ENCODE measurements at regions not wholly inside any gene's neighbourhood (a gene's known extent, or its start where the extent isn't known, plus 50 kb on each side); places are given as distances from the start of the nearest gene placed in this dataset.

DNA sequence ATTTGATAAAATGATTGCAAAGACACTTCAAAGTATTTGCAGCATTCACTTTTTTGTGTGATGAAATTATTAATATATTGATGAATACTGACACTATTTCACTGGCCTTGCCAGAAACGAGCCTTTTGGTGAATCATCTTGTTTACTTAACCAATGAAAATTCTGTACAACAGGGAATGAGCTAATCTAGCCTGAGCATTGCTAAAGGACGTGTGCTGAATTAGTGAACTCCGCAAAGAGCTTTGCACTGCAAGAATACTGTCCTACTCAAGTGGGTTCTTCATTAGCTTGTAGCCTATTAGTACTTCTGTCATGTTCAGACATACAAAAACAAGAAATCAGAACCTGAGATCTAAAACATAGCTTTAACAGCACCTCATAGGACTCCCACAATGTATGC, 172.0 kb upstream of the NRSN1 start:
- Histone ChIP-seq H3K4me1 (ENCODE audit: control insufficient read depth, insufficient read depth, low read length) (no peaks in the 10 kb centered on the region), H3K9ac (ENCODE audit: low read length) (no peak overlapping the region), H3K27ac (ENCODE audit: low read depth, low read length) (no peak overlapping the region), H3K27me3 (ENCODE audit: control insufficient read depth, insufficient read depth, low read length) (no peaks in the 10 kb centered on the region), H3K36me3 (ENCODE audit: control insufficient read depth, insufficient read depth, low read length) (no peaks in the 10 kb centered on the region), H3K4me3 (ENCODE audit: low read length) (no peak overlapping the region)

- Histone ChIP-seq H3K27me3 (ENCODE audit: control insufficient read depth, insufficient read depth, low read length) (no peaks in the 10 kb centered on the region), H3K36me3 (ENCODE audit: control insufficient read depth, insufficient read depth, low read length) (no peaks in the 10 kb centered on the region), H3K9ac (ENCODE audit: low read length) (no peak overlapping the region), H3K27ac (ENCODE audit: low read depth, low read length) (no peak overlapping the region), H3K4me3 (ENCODE audit: low read length) (no peak overlapping the region), H3K4me1 (ENCODE audit: control insufficient read depth, insufficient read depth, low read length) (no peaks in the 10 kb centered on the region)
These were observed 169.0 kb upstream of the NRSN1 start for GRCh38 chr6:23957017-23957416.

GRCh38 chr6:23964865-23965264, 161.2 kb upstream of the NRSN1 start:
- no peak overlapping the region for H3K4me3 ChIP-seq (ENCODE audit: low read length)
- no peaks in the 10 kb centered on the region for H3K27me3 ChIP-seq (ENCODE audit: control insufficient read depth, insufficient read depth, low read length)
- H3K27ac ChIP-seq (ENCODE audit: low read depth, low read length) = no peak overlapping the region
- no peaks in the 10 kb centered on the region for H3K36me3 ChIP-seq (ENCODE audit: control insufficient read depth, insufficient read depth, low read length)
- H3K4me1 ChIP-seq (ENCODE audit: control insufficient read depth, insufficient read depth, low read length) = no peaks in the 10 kb centered on the region
- H3K9ac ChIP-seq (ENCODE audit: low read length) = no peak overlapping the region

GRCh38 chr6:23969344-23969743, 156.7 kb upstream of the NRSN1 start:
- H3K4me1 ChIP-seq (ENCODE audit: control insufficient read depth, insufficient read depth, low read length) = no peaks in the 10 kb centered on the region
- no peak overlapping the region for H3K4me3 ChIP-seq (ENCODE audit: low read length)
- H3K9ac ChIP-seq (ENCODE audit: low read length) = no peak overlapping the region
- H3K36me3 ChIP-seq (ENCODE audit: control insufficient read depth, insufficient read depth, low read length) = no peaks in the 10 kb centered on the region
- no peak overlapping the region for H3K27ac ChIP-seq (ENCODE audit: low read depth, low read length)
- H3K27me3 ChIP-seq (ENCODE audit: control insufficient read depth, insufficient read depth, low read length) = no peaks in the 10 kb centered on the region

DNA sequence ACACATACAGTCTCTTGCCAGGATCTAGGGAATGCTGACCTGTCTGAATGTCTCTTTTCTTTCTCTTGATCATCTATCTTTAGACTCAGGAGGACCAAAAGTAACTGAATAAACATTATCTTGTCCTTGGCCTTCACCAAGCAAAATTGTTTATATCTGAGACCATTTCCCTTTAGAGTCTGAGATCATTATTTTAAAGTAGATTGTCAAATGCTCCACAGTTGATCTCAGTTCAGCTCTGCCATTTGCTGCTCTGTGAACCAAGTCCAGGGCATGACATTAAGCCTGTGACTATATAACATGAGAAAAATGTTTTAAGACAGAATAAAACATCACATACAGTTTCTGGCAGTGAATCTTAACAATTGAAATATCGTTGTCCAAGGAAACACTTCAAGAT, 148.3 kb upstream of the NRSN1 start:
- H3K9ac ChIP-seq (ENCODE audit: low read length) = no peak overlapping the region
- no peaks in the 10 kb centered on the region for H3K4me1 ChIP-seq (ENCODE audit: control insufficient read depth, insufficient read depth, low read length)
- H3K4me3 ChIP-seq (ENCODE audit: low read length) = no peak overlapping the region
- H3K27me3 ChIP-seq (ENCODE audit: control insufficient read depth, insufficient read depth, low read length) = no peaks in the 10 kb centered on the region
- H3K36me3 ChIP-seq (ENCODE audit: control insufficient read depth, insufficient read depth, low read length) = no peaks in the 10 kb centered on the region
- H3K27ac ChIP-seq (ENCODE audit: low read depth, low read length) = no peak overlapping the region

DNA sequence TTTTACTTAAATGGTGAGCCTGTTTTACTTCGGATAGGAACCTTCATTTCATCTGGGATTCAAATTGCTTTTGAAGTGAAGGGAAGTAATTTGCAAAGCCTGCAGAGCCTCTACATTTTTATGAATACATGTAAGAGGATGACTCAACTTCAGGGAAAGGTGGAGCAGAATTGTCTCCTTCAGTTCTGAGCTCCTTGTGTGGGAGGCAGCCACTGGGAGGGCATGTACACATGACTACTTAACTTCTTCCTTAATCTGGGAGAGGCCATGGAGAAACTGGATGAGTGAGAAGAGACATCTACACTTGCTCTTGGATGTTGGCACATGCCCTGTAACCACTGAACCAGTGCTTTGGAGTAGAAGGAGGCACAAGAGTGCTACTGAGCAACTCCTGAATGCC, 145.1 kb upstream of the NRSN1 start:
- Histone ChIP-seq H3K27ac (ENCODE audit: low read depth, low read length) (no peak overlapping the region), H3K4me1 (ENCODE audit: control insufficient read depth, insufficient read depth, low read length) (no peaks in the 10 kb centered on the region), H3K9ac (ENCODE audit: low read length) (no peak overlapping the region), H3K4me3 (ENCODE audit: low read length) (no peak overlapping the region), H3K36me3 (ENCODE audit: control insufficient read depth, insufficient read depth, low read length) (no peaks in the 10 kb centered on the region), H3K27me3 (ENCODE audit: control insufficient read depth, insufficient read depth, low read length) (no peaks in the 10 kb centered on the region)

GRCh38 chr6:23981923-23982322, 144.1 kb upstream of the NRSN1 start:
- no peaks in the 10 kb centered on the region for H3K4me1 ChIP-seq (ENCODE audit: control insufficient read depth, insufficient read depth, low read length)
- H3K36me3 ChIP-seq (ENCODE audit: control insufficient read depth, insufficient read depth, low read length) = no peaks in the 10 kb centered on the region
- no peak overlapping the region for H3K4me3 ChIP-seq (ENCODE audit: low read length)
- no peak overlapping the region for H3K27ac ChIP-seq (ENCODE audit: low read depth, low read length)
- no peak overlapping the region for H3K9ac ChIP-seq (ENCODE audit: low read length)
- no peaks in the 10 kb centered on the region for H3K27me3 ChIP-seq (ENCODE audit: control insufficient read depth, insufficient read depth, low read length)

DNA sequence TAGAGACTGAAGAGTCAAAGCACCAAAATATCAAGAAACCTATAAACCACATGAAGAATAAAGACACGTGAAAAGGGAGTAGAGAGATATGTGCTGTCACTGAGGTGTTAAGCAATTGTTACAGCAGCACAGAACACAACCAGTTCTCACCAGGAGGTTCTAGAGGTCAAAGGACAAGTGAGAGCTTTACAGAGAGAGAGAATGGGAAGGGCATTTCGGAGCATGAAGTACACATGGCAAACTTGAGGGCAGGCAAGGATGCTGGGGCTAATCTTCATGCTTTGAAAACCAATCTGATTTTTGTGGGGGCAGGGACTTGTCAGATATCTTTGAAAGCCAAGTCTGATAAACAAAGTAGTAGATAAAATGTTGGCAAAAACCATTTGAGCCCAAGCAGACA, 142.3 kb upstream of the NRSN1 start:
- no peak overlapping the region for H3K9ac ChIP-seq (ENCODE audit: low read length)
- no peaks in the 10 kb centered on the region for H3K4me1 ChIP-seq (ENCODE audit: control insufficient read depth, insufficient read depth, low read length)
- no peak overlapping the region for H3K27ac ChIP-seq (ENCODE audit: low read depth, low read length)
- no peaks in the 10 kb centered on the region for H3K27me3 ChIP-seq (ENCODE audit: control insufficient read depth, insufficient read depth, low read length)
- H3K36me3 ChIP-seq (ENCODE audit: control insufficient read depth, insufficient read depth, low read length) = no peaks in the 10 kb centered on the region
- no peak overlapping the region for H3K4me3 ChIP-seq (ENCODE audit: low read length)

- Histone ChIP-seq H3K27me3 (ENCODE audit: control insufficient read depth, insufficient read depth, low read length) (no peaks in the 10 kb centered on the region), H3K4me1 (ENCODE audit: control insufficient read depth, insufficient read depth, low read length) (no peaks in the 10 kb centered on the region), H3K27ac (ENCODE audit: low read depth, low read length) (no peak overlapping the region), H3K36me3 (ENCODE audit: control insufficient read depth, insufficient read depth, low read length) (no peaks in the 10 kb centered on the region), H3K9ac (ENCODE audit: low read length) (no peak overlapping the region), H3K4me3 (ENCODE audit: low read length) (no peak overlapping the region)
These were observed 141.0 kb upstream of the NRSN1 start for GRCh38 chr6:23985015-23985414.

DNA sequence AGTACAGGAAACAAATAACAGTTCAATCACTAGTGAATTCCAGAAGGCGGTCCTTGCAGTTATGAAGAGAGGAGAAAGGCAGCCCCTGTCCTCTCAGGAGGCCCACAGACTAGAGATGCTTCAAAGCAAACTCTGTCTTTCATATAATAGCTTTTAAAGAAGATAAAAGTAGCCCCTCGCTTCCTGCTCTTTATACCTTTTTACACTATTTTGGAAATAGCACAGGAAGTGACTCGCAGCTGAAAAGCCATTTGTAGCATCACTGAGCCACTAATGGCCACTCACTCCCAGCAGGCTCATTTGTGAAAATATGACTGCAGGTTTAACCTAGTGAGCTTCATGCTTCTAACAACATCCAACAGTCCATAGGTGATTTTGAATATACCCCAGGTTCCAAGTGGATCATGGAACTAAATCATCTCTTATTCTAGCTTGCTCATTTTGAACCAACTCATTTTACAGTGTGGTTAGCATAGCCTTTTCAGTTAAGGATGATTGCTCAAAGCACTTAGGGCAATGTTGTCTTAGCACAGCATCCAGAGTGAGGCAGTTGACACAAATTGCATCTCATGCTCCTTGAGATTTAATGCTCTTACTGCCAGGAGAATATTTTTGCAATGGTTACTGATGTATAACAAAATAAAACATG, 136.0 kb upstream of the NRSN1 start:
- Histone ChIP-seq H3K4me1 (ENCODE audit: control insufficient read depth, insufficient read depth, low read length) (no peaks in the 10 kb centered on the region), H3K4me3 (ENCODE audit: low read length) (no peak overlapping the region), H3K36me3 (ENCODE audit: control insufficient read depth, insufficient read depth, low read length) (no peaks in the 10 kb centered on the region), H3K27me3 (ENCODE audit: control insufficient read depth, insufficient read depth, low read length) (no peaks in the 10 kb centered on the region), H3K27ac (ENCODE audit: low read depth, low read length) (no peak overlapping the region), H3K9ac (ENCODE audit: low read length) (no peak overlapping the region)

- no peaks in the 10 kb centered on the region for H3K27me3 ChIP-seq (ENCODE audit: control insufficient read depth, insufficient read depth, low read length)
- H3K4me3 ChIP-seq (ENCODE audit: low read length) = no peak overlapping the region
- no peaks in the 10 kb centered on the region for H3K36me3 ChIP-seq (ENCODE audit: control insufficient read depth, insufficient read depth, low read length)
These were observed 132.0 kb upstream of the NRSN1 start for GRCh38 chr6:23994013-23994412.

GRCh38 chr6:24004062-24004461, 122.0 kb upstream of the NRSN1 start:
- Histone ChIP-seq H3K27me3 (ENCODE audit: control insufficient read depth, insufficient read depth, low read length) (no peaks in the 10 kb centered on the region), H3K4me1 (ENCODE audit: control insufficient read depth, insufficient read depth, low read length) (peaks cover 4% of the 10 kb centered on the region), H3K4me3 (ENCODE audit: low read length) (no peak overlapping the region), H3K27ac (ENCODE audit: low read depth, low read length) (no peak overlapping the region), H3K9ac (ENCODE audit: low read length) (no peak overlapping the region), H3K36me3 (ENCODE audit: control insufficient read depth, insufficient read depth, low read length) (no peaks in the 10 kb centered on the region)

More at GRCh38 chr6:23994013-23994412, 132.0 kb upstream of the NRSN1 start:
- H3K9ac ChIP-seq (ENCODE audit: low read length) = no peak overlapping the region
- no peak overlapping the region for H3K27ac ChIP-seq (ENCODE audit: low read depth, low read length)
- H3K4me1 ChIP-seq (ENCODE audit: control insufficient read depth, insufficient read depth, low read length) = no peaks in the 10 kb centered on the region

- Histone ChIP-seq H3K9ac (ENCODE audit: low read length) (no peak overlapping the region), H3K36me3 (ENCODE audit: control insufficient read depth, insufficient read depth, low read length) (no peaks in the 10 kb centered on the region), H3K27ac (ENCODE audit: low read depth, low read length) (no peak overlapping the region), H3K4me1 (ENCODE audit: control insufficient read depth, insufficient read depth, low read length) (peaks cover 4% of the 10 kb centered on the region), H3K4me3 (ENCODE audit: low read length) (no peak overlapping the region), H3K27me3 (ENCODE audit: control insufficient read depth, insufficient read depth, low read length) (no peaks in the 10 kb centered on the region)
These were observed 121.4 kb upstream of the NRSN1 start for GRCh38 chr6:24004659-24005058.
